HG03103 (cell line): ENCODE measurements at regions not wholly inside any gene's neighbourhood (a gene's known extent, or its start where the extent isn't known, plus 50 kb on each side); places are given as distances from the start of the nearest gene placed in this dataset.

Experiments
- ATAC-seq: cut with Tn5 transposase; IDR thresholded peaks from one replicate; pipeline ENCODE4 v1.9.1; 2021; ENCODE audit warnings: low read depth; ENCODE audit not compliant: unreplicated experiment

- ATAC-seq: no peak
Observed at GRCh38 chr4:100811046-100811445, 293.2 kb upstream of the EMCN start.

- ATAC-seq: no peak
Observed at GRCh38 chr4:100809506-100809905, 291.7 kb upstream of the EMCN start.

DNA sequence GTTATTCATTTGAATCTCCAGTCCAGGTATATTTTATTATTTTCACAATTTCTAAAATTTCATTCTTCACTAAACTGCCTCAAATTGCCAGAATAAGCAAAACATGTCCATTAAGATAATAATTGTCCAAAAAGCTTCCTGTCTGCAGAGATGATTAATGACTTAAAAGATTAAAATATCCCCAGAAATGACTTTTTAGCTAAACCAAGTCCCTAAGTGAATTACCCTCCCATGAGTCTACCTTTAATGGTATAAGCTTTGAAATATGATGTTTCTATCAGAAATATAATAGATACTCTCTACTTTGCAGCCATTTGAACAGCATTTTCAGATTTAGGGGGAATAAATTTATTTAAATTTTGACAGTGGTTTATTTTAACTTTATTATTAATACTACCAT is 289.2 kb upstream of the EMCN start:
- no peak for ATAC-seq

DNA sequence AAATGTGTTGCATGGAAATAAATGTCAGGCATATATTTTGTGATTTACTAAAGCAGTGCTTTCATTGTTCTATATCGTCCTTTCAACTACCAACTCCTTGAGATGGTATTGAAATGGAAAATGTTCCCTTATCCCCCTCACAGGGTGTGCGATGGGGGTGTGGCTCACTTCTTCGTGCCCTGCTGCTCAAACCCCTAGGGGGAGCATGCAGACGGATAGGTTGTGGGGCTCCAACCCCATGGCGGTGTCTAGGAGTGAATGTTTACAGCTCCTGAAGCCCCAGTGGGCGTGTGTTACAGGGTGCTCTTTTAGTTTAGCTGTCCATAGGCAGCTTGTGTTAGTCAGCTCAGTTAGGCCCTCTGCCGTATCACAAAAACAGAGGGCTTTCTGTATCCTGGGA is 287.7 kb upstream of the EMCN start:
- ATAC-seq: no peak

DNA sequence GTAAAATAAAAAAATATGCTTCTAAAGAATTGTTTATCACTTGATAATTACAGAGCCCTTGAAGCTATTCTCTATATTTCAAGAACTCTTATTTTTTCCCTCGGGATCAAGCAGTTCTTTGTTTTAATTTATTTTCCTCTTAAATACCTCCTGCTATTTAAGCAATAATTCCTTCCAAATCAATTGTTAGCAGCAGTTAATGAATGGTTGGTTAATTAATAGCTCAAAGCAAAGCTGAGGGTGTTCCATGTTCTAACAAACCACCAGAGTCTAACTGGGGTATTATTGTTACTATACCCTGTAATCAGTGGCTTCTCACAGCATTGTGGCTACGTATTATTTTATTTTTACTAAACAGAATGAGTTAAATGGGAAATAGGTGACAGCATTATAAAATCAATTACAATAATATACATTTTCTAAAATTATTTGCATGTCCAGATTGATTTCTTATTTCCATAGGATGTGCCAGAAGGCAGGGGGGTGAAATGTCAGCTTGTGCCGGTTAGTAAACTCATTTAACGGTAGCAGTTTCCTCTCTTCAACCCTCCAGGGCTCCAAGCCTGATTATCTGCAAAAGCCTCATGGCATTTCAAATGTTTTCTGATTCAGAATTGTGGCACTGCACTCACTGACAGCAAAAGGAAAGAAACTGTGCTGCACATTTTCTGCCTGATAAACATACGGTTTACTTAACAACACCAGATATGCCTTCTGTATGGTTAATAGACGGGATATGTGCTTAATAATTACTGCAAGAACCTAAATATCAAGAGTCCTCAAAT is 286.9 kb upstream of the EMCN start:
- ATAC-seq: no peak

DNA sequence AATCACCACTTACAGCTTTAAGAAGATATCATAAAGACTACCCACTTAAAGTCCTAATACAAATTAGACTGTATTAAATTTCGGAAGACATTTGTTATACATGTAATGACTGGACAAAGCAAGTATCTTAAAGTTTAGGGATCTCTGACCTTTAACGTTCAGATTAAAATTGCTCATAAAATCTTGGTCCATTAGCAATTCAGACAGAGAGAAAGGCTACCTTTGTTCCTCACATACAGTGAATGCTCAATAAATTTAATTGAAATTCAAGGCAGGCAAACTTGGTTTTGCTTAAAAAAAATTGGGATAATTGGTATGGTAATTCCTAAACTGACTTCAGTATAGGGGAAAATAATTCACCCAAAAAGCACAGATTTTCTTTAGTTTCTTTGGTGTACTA is 285.9 kb upstream of the EMCN start:
- no peak for ATAC-seq

DNA sequence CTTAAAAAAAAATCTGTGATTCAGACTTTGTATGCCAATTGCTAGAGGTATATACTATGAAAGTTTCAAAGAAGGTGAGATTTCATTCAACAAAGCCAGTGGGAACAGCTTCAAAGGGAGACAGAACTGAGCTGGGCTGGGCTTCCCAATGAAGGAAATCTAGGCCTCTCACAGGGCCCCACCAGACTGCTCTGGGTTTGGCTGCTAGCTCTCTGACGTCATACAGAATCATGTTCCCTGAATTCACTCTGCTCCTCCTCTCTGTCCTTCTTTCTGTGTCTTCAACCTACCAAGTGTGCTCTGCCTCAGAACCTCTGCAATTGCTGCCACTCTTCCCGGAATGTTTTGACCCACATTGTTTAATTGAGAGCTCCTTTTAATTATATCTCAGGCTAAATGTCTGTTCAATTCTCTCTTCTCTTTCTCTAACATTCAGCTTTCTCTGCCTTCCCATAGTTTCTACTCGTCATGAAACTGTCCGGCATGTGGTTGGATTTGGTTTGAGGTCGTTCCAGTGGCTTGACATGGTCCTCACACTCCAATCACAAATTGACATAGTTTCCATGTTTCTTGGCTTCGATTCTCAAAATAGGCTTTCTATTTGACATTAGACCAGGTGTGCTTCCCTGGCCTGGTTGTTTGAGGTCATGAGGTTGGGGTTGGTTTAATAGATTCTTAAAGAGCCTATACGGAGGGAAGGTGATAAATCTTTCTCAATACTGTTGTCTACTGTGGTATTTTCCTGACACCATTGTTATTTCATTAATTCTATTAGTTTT is 282.1 kb upstream of the EMCN start:
- no peak for ATAC-seq

DNA sequence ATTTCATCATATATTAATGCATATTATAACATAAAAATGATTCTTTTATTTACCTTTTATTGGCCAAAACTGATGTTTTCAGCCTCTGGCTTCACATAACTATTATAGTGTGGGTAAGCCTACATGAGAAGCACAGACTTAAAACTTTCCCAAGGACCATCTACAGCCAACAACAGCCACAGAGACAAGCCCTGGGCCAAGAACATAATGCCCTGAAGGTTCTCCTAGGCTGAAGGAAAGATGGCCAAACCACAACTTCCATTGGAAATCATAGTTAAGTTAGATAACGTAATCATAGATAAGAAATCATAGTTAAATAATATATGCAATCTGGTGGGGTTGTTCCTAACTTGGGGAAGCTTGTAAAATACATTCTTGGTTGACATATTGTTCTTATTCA is 280.0 kb upstream of the EMCN start:
- no peak for ATAC-seq

GRCh38 chr4:100797356-100797755 is 279.5 kb upstream of the EMCN start:
- ATAC-seq: no peak

GRCh38 chr4:100796332-100796731 is 278.5 kb upstream of the EMCN start:
- ATAC-seq: no peak

- ATAC-seq: no peak
Observed at GRCh38 chr4:100795581-100795980, 277.8 kb upstream of the EMCN start.

DNA sequence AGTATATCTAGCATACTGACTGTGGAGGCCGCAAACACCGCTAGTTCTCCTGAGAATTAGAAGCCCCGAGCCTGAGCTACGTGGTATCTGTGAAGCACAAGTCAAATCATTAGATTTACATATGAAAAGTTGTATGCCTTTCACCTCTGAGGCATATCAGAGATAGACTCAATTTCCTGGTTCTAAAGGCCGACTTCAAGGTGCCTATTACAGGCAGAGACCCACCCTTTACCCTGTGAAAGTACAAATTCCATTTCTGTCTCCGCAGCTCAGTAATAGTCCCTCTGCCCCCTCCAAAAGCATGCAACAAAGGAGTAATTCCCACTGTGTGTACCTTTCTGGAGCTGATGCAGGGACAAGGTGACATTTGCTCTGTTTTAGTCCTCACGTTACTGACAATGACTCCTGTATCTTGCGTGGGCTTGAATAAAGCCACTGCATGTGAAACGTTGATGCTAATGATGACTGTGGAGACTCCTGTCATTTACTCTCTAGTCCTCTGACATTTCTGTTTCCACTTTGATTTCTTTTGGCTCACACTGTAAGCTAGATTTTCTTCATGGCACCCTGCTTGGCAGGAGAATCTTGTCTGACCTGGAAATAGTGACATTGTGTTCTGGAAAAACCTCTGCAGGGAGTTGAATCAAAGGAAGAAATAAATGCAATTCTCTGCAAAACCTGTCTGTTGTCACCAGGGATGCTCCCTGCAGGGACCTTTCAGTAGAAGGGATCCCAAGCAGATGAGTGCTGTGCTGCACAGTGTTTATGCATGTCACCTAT is 273.2 kb upstream of the EMCN start:
- no peak for ATAC-seq

- ATAC-seq: no peak
Observed at GRCh38 chr4:100789991-100790390, 272.2 kb upstream of the EMCN start.

- ATAC-seq: no peak
Observed at GRCh38 chr4:100786481-100786880, 268.7 kb upstream of the EMCN start.

GRCh38 chr4:100782356-100782755 is 264.5 kb upstream of the EMCN start:
- no peak for ATAC-seq

GRCh38 chr4:100781435-100781834 is 263.6 kb upstream of the EMCN start:
- ATAC-seq: no peak

GRCh38 chr4:100780126-100780525 is 262.3 kb upstream of the EMCN start:
- no peak for ATAC-seq

DNA sequence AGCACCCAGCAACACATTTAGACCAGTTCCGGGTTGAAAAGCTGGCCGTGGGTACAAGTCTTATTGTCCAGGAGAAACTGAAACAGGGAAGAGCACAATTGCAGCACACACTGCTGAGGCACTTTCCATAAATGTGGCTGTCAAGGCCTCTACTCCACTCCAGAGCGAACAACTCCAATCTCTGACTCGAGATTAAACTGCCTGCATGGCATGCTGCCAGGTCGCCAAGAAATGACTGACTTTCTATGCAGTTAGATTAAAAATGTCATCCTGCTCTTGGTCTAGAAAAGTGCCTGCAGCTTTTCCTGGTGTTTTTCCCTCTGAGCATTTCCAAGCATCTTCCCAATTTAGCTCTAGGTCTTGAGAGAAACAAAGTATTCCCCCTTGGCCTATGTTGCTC is 260.6 kb upstream of the EMCN start:
- no peak for ATAC-seq

- ATAC-seq: no peak
Observed at GRCh38 chr4:100762738-100763137, 244.9 kb upstream of the EMCN start.

DNA sequence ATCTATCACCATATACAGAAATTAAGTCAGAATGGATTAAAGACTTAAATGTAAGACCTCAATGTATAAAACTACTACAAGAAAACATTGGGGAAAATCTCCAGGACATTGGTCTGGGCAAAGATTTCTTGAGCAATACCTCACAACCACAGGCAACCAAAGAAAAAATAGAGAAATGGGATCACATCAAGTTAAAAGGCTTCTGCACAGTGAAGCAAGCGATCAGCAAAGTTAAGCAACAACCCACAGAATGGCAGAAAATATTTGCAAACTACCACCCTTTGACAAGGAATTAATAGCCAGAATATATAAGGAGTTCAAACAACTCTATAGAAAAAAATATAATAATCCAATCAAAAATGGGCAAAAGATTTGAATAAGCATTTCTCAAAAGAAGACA is 236.9 kb upstream of the EMCN start:
- ATAC-seq: no peak

- no peak for ATAC-seq
Observed at GRCh38 chr4:100746141-100746739, 228.4 kb upstream of the EMCN start.
